CD4-positive, alpha-beta T cell (primary cell): ENCODE measurements at regions not wholly inside any gene's neighbourhood (a gene's known extent, or its start where the extent isn't known, plus 50 kb on each side); places are given as distances from the start of the nearest gene placed in this dataset.

Experiments used
- ATAC-seq: fragments of 200-7000 bp; cut with Tn5 transposase; one replicate; pipeline ENCODE4 v1.10.0; 2022; ENCODE audit warnings: mild to moderate bottlenecking; ENCODE audit not compliant: poor library complexity
- CTCF ChIA-PET: fragments of 350-600 bp; sonication (Branson Sonifier 250); formaldehyde crosslinking; loops from one replicate; lab custom pipeline; 2021; ENCODE audit warnings: antibody characterized with exemption, inconsistent platforms; lab: Charles Lee
- POLR2A ChIA-PET: fragments of 350-600 bp; sonication (Branson Sonifier 250); formaldehyde crosslinking; loops from one replicate; lab custom pipeline; 2021; ENCODE audit warnings: antibody characterized with exemption, inconsistent platforms; lab: Charles Lee
- DNase-seq, 14 experiments: peaks; one replicate each; pipeline ENCODE4 v3.0.0-alpha.2; 2013 to 2020; ENCODE audit warnings: mixed read lengths in 2 of 14
- H3K27ac ChIP-seq, 2 donors: one replicate each; pipeline versions ENCODE4 v1.5.1 to v1.7.0; 2013; ENCODE audit warnings: low read length in 2 of 2, low read depth in 1 of 2, mild to moderate bottlenecking in 1 of 2
- H3K27me3 ChIP-seq, 2 experiments: 1 replicate in 1 of 2; 2 replicates in 1 of 2; pipeline versions ENCODE4 v1.6.1 to v1.7.0; 2013; ENCODE audit warnings: low read length in 2 of 2, control low read depth in 1 of 2, mild to moderate bottlenecking in 1 of 2, moderate library complexity in 1 of 2; ENCODE audit not compliant: insufficient read depth in 2 of 2, control insufficient read depth in 1 of 2
- H3K36me3 ChIP-seq: one replicate; pipeline ENCODE4 v1.6.1; 2013; ENCODE audit warnings: low read length, control low read depth; ENCODE audit not compliant: insufficient read depth
- H3K4me1 ChIP-seq: one replicate; pipeline ENCODE4 v1.6.1; 2013; ENCODE audit warnings: low read length, control low read depth; ENCODE audit not compliant: insufficient read depth
- H3K4me3 ChIP-seq: one replicate; pipeline ENCODE4 v1.5.1; 2013; ENCODE audit warnings: mild to moderate bottlenecking, low read length, moderate library complexity
- H3K9me3 ChIP-seq, 2 experiments: 1 replicate in 1 of 2; 2 replicates in 1 of 2; pipeline versions ENCODE4 v1.6.1 to v1.7.0; 2013; ENCODE audit warnings: low read length in 2 of 2, mild to moderate bottlenecking in 2 of 2, control low read depth in 1 of 2, moderate library complexity in 1 of 2; ENCODE audit not compliant: control insufficient read depth in 1 of 2, insufficient read depth in 1 of 2
- H3K27ac Mint-ChIP-seq: one replicate; pipeline ENCODE4 v1.8.0; 2020; ENCODE audit warnings: mixed read lengths
- H3K27me3 Mint-ChIP-seq: one replicate; pipeline ENCODE4 v1.8.0; 2021; ENCODE audit warnings: mixed read lengths
- H3K36me3 Mint-ChIP-seq: one replicate; pipeline ENCODE4 v1.8.0; 2021; ENCODE audit warnings: low read depth, mixed read lengths
- H3K4me1 Mint-ChIP-seq: one replicate; pipeline ENCODE4 v1.8.0; 2021; ENCODE audit warnings: low read depth, mixed read lengths
- H3K4me3 Mint-ChIP-seq: one replicate; pipeline ENCODE4 v1.8.0; 2020; ENCODE audit warnings: mild to moderate bottlenecking, mixed read lengths
- H3K9me3 Mint-ChIP-seq: one replicate; pipeline ENCODE4 v1.8.0; 2020; ENCODE audit warnings: mixed read lengths
- intact Hi-C, 2 experiments: fragments of 100-400 bp; cut with DNase I in 1 of 2; cut with micrococcal nuclease in 1 of 2; formaldehyde crosslinking; loops; one replicate each; pipeline versions ENCODE4 v1.15.1 to v1.9.0; 2023 to 2025; cut with DNase I, micrococcal nuclease
- TF ChIP-seq, protein P1 (sequence below): fragments of 200-600 bp; IDR thresholded peaks from one replicate; pipeline ENCODE4 v1.8.0; 2022; ENCODE audit warnings: antibody characterized with exemption, mild to moderate bottlenecking

DNA sequence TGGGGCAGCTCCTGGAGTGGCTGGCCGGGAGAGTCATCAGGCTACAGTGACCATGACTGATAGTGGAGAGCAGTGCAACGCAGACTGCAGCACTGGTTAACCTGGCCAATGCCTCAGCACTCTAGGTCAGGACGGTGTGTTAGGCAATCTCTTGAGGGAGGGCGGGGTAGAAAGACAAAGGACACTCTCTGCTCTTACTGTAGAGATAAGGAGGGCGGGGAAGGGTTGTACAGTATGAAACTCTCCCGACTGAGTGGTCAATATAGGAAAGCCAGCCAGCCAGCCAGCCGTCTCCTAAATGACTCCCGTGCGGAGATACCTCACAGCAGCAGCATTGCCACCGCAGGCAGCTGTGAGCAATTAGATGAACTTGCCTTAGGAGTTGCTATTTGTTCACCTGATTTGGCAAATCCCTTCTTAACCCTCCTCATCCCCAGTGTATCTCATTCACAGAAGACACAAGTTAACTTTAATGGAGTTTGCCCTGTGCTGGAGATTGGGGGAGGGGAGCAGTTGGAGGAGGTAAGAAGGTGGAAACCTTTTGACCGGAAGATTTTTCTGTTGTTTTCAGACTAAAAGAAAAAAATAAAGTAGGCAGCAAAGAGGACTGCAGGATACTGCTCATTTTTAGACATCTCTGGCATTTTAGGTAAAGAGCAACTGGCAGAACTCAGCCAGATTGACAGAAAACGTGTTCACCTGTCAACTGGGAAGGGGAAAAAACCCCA, 330.5 kb downstream of the HNRNPD start:
- Mint-ChIP-seq H3K27me3 (peaks cover 79% of the 10 kb centered on the region), H3K4me1 (peaks cover 6% of the 10 kb centered on the region), H3K36me3 (no peaks in the 10 kb centered on the region), H3K9me3 (no peaks in the 10 kb centered on the region), H3K4me3 (peak overlapping the region; percentile 59), H3K27ac (no peak overlapping the region)
- intact Hi-C loops, result no loop called here
- Histone ChIP-seq H3K27ac (no peak overlapping the region), H3K4me3 (no peak overlapping the region), H3K9me3 (peaks cover 0 to 4% of the 10 kb centered on the region in 2 experiments), H3K4me1 (peaks cover 10% of the 10 kb centered on the region), H3K36me3 (no peaks in the 10 kb centered on the region), H3K27me3 (peaks cover 40 to 59% of the 10 kb centered on the region in 2 experiments)
- CTCF ChIA-PET, result no interaction called here
- DNase-seq (no peak), ATAC-seq (no peak)
- POLR2A ChIA-PET, result no interaction called here
- TF ChIP-seq, protein P1, sequence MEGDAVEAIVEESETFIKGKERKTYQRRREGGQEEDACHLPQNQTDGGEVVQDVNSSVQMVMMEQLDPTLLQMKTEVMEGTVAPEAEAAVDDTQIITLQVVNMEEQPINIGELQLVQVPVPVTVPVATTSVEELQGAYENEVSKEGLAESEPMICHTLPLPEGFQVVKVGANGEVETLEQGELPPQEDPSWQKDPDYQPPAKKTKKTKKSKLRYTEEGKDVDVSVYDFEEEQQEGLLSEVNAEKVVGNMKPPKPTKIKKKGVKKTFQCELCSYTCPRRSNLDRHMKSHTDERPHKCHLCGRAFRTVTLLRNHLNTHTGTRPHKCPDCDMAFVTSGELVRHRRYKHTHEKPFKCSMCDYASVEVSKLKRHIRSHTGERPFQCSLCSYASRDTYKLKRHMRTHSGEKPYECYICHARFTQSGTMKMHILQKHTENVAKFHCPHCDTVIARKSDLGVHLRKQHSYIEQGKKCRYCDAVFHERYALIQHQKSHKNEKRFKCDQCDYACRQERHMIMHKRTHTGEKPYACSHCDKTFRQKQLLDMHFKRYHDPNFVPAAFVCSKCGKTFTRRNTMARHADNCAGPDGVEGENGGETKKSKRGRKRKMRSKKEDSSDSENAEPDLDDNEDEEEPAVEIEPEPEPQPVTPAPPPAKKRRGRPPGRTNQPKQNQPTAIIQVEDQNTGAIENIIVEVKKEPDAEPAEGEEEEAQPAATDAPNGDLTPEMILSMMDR, result no peak

DNA sequence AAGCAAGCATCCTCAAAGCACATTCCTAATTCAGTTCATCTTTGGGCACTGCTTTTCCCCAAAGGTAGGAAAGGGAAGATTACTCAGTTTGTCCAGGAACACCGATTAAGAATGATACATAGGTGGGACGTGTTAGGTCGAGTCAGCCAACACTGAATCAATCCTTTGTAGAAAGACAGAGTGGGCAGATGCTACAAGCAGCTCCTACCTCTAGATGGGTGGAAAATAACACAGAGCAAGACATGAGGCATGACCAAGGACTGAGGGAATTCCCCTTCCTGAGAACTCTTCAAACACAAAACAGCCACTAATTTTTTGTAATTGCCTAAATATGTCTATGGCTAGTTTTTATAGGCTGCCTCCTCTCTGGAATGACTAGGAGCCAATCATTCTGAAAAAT, 331.7 kb downstream of the HNRNPD start:
- Mint-ChIP-seq H3K4me1 (peaks cover 6% of the 10 kb centered on the region), H3K9me3 (no peaks in the 10 kb centered on the region), H3K4me3 (peak overlapping the region; percentile 40), H3K36me3 (no peaks in the 10 kb centered on the region), H3K27me3 (peaks cover 76% of the 10 kb centered on the region), H3K27ac (no peak overlapping the region)
- no peak for ATAC-seq
- Histone ChIP-seq H3K27ac (no peak overlapping the region), H3K4me1 (peaks cover 10% of the 10 kb centered on the region), H3K36me3 (no peaks in the 10 kb centered on the region), H3K4me3 (no peak overlapping the region), H3K27me3 (peaks cover 36 to 55% of the 10 kb centered on the region in 2 experiments), H3K9me3 (peaks cover 0 to 4% of the 10 kb centered on the region in 2 experiments)
- CTCF ChIA-PET, result interaction anchor here (0.7 kb wide), 1 partner anchor 23 kb away, joined by 3 read pairs; no protein-coding TSS in a partner anchor
- TF ChIP-seq, protein P1, result no peak
- POLR2A ChIA-PET, result no interaction called here
- DNase-seq, result no peak
- intact Hi-C loops, result no loop called here

DNA sequence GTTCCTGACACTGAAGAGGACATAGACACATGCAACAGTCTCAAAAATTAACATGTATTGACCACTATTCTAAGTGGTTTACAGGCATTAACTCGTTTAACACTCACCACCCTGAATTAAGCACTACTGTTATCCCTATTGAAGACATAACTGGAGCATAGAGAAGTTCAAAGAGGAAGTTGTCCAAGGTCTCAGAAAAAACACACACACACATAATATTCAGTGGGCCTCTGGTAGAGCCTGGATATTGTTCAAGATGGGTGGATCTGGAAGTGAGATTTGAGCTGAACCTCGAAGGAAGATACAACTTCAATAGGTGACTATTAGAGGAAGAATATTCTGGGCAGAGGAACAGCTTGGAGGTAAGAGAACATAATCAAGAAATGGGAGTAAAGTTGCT, 334.9 kb downstream of the HNRNPD start:
- H3K4me3 ChIP-seq, result no peak overlapping the region
- POLR2A ChIA-PET, result no interaction called here
- intact Hi-C loops, result no loop called here
- H3K27me3 Mint-ChIP-seq, result peaks cover 71% of the 10 kb centered on the region
- H3K36me3 Mint-ChIP-seq, result no peaks in the 10 kb centered on the region
- ATAC-seq, result no peak
- H3K36me3 ChIP-seq, result no peaks in the 10 kb centered on the region
- DNase-seq, result no peak
- H3K4me3 Mint-ChIP-seq, result no peak overlapping the region
- H3K27ac ChIP-seq, result no peak overlapping the region
- H3K4me1 ChIP-seq, result peaks cover 5% of the 10 kb centered on the region
- no peak overlapping the region for H3K27ac Mint-ChIP-seq
- CTCF ChIA-PET, result interaction anchor here (0.7 kb wide), 1 partner anchor 1689 kb away, joined by 3 read pairs; no protein-coding TSS in a partner anchor
- TF ChIP-seq, protein P1, result no peak
- H3K9me3 Mint-ChIP-seq, result no peaks in the 10 kb centered on the region
- peaks cover 25 to 27% of the 10 kb centered on the region in 2 experiments for H3K27me3 ChIP-seq
- peaks cover 6% of the 10 kb centered on the region for H3K4me1 Mint-ChIP-seq
- peaks cover 0 to 4% of the 10 kb centered on the region in 2 experiments for H3K9me3 ChIP-seq
